ENCODE measurements at regions not wholly inside any gene's neighbourhood (a gene's known extent, or its start where the extent isn't known, plus 50 kb on each side); places are given as distances from the start of the nearest gene placed in this dataset.

GRCh38 chr1:56442290-56442877 lies 137.0 kb downstream of the PLPP3 start:
- TF ChIP-seq POLR2A (IDR thresholded peaks at IDR 0.05) (no peak), CTCF (IDR thresholded peaks at IDR 0.05) (no peak)
